BLaER1 treated with 17β-estradiol and CSF1 and Interleukin-3, amounts not matched to agents 10 nM and 100 nM (cell line): ENCODE measurements at regions not wholly inside any gene's neighbourhood (a gene's known extent, or its start where the extent isn't known, plus 50 kb on each side); places are given as distances from the start of the nearest gene placed in this dataset.

Experiments
- H3K27ac ChIP-seq, 11 experiments: shearing (Covaris generic); formaldehyde crosslinking; 2 replicates each; pipeline ENCODE4 v1.8.1; 2022
- H3K27me3 ChIP-seq, 11 experiments: shearing (Covaris generic); formaldehyde crosslinking; 2 replicates each; pipeline ENCODE4 v1.8.1; 2022
- H3K36me3 ChIP-seq, 11 experiments: shearing (Covaris generic); formaldehyde crosslinking; 2 replicates each; pipeline ENCODE4 v1.8.1; 2022
- H3K4me1 ChIP-seq, 10 experiments: shearing (Covaris generic); formaldehyde crosslinking; 2 replicates each; pipeline ENCODE4 v1.8.1; 2022
- H3K4me2 ChIP-seq, 11 experiments: shearing (Covaris generic); formaldehyde crosslinking; 2 replicates each; pipeline ENCODE4 v1.8.1; 2022
- H3K4me3 ChIP-seq, 10 experiments: shearing (Covaris generic); formaldehyde crosslinking; 2 replicates each; pipeline ENCODE4 v1.8.1; 2022
- H3K9ac ChIP-seq, 11 experiments: shearing (Covaris generic); formaldehyde crosslinking; 2 replicates each; pipeline ENCODE4 v1.8.1; 2022
- H3K9me3 ChIP-seq, 11 experiments: shearing (Covaris generic); formaldehyde crosslinking; replicated peaks in 1 of 11; 2 replicates each; pipeline ENCODE4 v1.8.1; 2022
- H4K20me1 ChIP-seq, 11 experiments: shearing (Covaris generic); formaldehyde crosslinking; 2 replicates each; pipeline ENCODE4 v1.8.1; 2022
- Cebpa-rat ChIP-seq, 11 experiments: shearing (Covaris generic); IDR thresholded peaks; 2 replicates each; pipeline ENCODE4 v1.8.1; 2022

DNA sequence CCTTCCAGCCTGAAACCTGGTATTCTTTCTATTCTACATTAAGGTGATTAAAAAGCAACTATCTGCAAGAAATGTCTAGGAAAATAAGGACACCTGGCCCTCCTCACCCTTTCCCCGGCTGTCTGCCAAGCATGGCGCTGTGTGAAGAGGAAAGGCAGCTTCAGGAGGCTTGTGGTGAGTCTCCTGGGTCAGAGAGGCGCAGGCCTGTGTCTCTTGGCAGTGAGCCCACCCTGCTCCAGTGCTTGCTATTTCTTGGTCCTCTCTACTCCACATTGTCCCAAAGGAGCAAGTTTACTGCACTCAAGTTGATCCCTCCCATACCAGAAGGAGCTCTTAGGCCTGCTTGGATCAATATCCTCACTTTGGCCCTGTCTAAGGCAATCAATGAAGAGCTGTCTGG, 520.7 kb upstream of the B3GAT1 start:
- peaks cover 0 to 28% (median 8%) of the 10 kb centered on the region in 11 experiments; a peak in 14 of 22 replicates for H3K9me3 ChIP-seq
- H3K27ac ChIP-seq: no peak overlapping the region
- no peaks in the 10 kb centered on the region for H3K4me1 ChIP-seq
- H4K20me1 ChIP-seq: no peaks in the 10 kb centered on the region
- H3K4me2 ChIP-seq: no peak overlapping the region
- no peak overlapping the region for H3K9ac ChIP-seq
- H3K27me3 ChIP-seq: peaks cover 9 to 42% (median 35%) of the 10 kb centered on the region in 11 experiments
- no peak for TF ChIP-seq Cebpa-rat (IDR thresholded peaks at IDR 0.05)
- H3K4me3 ChIP-seq: no peak overlapping the region
- H3K36me3 ChIP-seq: no peaks in the 10 kb centered on the region

DNA sequence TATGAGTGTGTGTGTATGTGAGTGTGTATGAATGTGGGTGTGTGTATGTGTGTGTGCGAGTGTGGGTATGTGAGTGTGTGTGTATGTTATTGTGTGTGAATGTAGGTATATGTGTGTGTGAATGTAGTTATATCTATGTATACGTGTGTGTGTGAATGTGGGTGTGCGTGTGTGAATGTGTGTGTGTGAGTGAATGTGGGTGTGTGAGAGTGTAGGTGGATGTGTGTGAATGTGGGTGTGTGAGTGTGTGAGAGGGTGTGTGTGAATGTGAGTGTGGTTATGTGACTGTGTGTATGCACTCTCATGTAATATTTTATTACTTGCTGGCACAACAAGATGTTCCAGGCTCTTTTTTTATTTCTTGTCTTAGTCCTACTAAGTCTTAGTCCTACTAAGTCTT, 513.4 kb upstream of the B3GAT1 start:
- H3K27me3 ChIP-seq: no peaks in the 10 kb centered on the region
- TF ChIP-seq Cebpa-rat (IDR thresholded peaks at IDR 0.05): no peak
- H3K27ac ChIP-seq: no peak overlapping the region
- H3K9ac ChIP-seq: no peak overlapping the region
- no peak overlapping the region for H3K4me3 ChIP-seq
- H3K9me3 ChIP-seq: no peaks in the 10 kb centered on the region
- peaks cover 0 to 14% (median 6%) of the 10 kb centered on the region in 10 experiments; a peak in 9 of 20 replicates for H3K4me1 ChIP-seq
- H3K36me3 ChIP-seq: no peaks in the 10 kb centered on the region
- no peaks in the 10 kb centered on the region for H4K20me1 ChIP-seq
- no peak overlapping the region for H3K4me2 ChIP-seq

DNA sequence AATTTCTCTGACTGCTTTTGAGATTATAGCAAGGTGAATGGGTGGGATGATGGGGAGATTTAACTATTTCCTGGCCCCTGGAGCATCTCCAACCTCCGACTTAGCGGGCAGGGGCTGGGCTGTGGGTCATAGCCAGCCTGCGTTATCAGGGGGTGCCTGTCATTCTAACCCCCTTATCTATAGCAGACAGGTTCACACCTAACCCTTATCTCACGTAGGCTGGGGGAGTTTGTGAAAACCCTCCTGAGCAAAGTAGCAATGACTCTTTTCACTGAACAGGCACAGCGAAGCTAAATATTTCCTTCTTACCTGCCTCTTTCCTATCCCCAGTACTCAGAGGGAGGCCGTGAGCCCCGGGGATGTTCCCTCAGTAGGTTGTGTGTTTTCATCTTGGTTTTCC, 511.4 kb upstream of the B3GAT1 start:
- Histone ChIP-seq H3K4me3 (no peak overlapping the region), H3K4me1 (peaks cover 0 to 15% (median 7%) of the 10 kb centered on the region in 10 experiments; a peak in 9 of 20 replicates), H3K4me2 (no peak overlapping the region), H3K27me3 (no peaks in the 10 kb centered on the region), H3K9ac (no peak overlapping the region), H4K20me1 (no peaks in the 10 kb centered on the region), H3K27ac (no peak overlapping the region), H3K36me3 (no peaks in the 10 kb centered on the region), H3K9me3 (no peaks in the 10 kb centered on the region)
- TF ChIP-seq Cebpa-rat (IDR thresholded peaks at IDR 0.05): no peak

DNA sequence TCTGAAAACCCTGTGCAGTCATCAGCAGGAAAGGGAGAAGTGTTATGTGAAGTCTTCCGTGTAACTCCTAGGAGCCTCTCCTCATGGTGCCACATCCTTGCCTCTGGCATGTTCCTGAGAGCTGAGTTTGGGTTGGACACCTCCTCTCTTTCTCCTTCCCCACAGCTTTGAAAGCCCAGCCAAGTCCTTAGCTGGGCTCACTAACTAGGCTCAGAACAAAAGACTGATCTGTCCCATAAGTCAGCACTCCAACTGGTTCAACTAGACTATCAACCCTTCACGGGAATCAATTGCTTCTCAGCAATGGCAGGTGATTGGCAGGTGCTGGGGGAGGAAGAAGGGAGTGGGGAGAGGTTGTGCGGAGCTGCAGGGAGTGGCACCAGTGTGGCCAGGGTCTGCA, 509.9 kb upstream of the B3GAT1 start:
- H3K36me3 ChIP-seq: no peaks in the 10 kb centered on the region
- H3K27ac ChIP-seq: no peak overlapping the region

DNA sequence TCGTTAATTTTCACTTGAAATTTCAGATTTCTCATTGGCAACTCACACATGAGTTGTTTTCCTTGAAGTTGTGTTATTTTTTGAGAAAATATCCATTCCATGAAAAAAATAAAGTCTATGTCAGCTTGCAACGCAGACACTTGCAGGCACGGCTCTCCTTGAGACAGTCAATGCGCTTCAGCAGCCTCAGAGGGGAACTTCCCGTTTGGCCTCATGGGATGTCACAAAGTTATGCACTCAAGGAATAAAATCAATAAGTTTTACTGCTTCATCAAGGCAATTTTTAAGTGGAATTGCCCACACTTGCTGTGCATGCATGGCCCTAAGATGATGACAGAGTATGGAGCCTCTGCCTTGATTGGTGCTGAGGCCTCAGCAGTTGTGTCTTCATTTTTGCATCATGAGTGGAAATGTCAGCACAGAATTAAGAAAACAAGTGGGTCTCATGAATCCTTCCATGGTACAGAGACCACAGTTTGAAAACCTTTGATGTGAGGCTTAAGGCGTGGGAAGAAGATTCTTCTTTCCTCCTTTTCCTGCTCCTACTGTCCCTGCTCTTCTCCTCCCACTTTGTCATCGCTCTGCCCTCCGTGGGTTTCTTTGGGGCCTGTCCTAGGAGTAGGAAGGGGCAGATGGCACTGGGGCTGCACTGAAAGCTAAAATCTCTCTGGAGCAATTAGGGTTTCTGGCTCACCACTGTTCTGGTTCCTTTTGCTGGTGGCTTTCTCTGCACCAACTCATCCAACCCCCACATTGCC, 509.0 kb upstream of the B3GAT1 start:
- Histone ChIP-seq H3K9ac (no peak overlapping the region), H3K4me1 (peaks cover 0 to 28% (median 17%) of the 10 kb centered on the region in 10 experiments; a peak in 14 of 20 replicates), H3K27me3 (no peaks in the 10 kb centered on the region), H3K9me3 (no peaks in the 10 kb centered on the region), H4K20me1 (no peaks in the 10 kb centered on the region), H3K4me3 (no peak overlapping the region), H3K36me3 (no peaks in the 10 kb centered on the region), H3K4me2 (peak overlapping the region in 7 of 11 experiments; percentile 4 to 50 (median 34); a peak in 10 of 22 replicates), H3K27ac (no peak overlapping the region)
- TF ChIP-seq Cebpa-rat (IDR thresholded peaks at IDR 0.05): no peak

More for the DNA sequence above, 509.9 kb upstream of the B3GAT1 start:
- no peaks in the 10 kb centered on the region for H3K27me3 ChIP-seq
- H4K20me1 ChIP-seq: no peaks in the 10 kb centered on the region
- H3K9me3 ChIP-seq: no peaks in the 10 kb centered on the region
- H3K4me3 ChIP-seq: no peak overlapping the region
- peaks cover 0 to 19% (median 9%) of the 10 kb centered on the region in 10 experiments; a peak in 12 of 20 replicates for H3K4me1 ChIP-seq
- TF ChIP-seq Cebpa-rat (IDR thresholded peaks at IDR 0.05): no peak
- H3K9ac ChIP-seq: no peak overlapping the region
- peak overlapping the region in 1 of 11 experiments; percentile 39; a peak in 1 of 22 replicates for H3K4me2 ChIP-seq

DNA sequence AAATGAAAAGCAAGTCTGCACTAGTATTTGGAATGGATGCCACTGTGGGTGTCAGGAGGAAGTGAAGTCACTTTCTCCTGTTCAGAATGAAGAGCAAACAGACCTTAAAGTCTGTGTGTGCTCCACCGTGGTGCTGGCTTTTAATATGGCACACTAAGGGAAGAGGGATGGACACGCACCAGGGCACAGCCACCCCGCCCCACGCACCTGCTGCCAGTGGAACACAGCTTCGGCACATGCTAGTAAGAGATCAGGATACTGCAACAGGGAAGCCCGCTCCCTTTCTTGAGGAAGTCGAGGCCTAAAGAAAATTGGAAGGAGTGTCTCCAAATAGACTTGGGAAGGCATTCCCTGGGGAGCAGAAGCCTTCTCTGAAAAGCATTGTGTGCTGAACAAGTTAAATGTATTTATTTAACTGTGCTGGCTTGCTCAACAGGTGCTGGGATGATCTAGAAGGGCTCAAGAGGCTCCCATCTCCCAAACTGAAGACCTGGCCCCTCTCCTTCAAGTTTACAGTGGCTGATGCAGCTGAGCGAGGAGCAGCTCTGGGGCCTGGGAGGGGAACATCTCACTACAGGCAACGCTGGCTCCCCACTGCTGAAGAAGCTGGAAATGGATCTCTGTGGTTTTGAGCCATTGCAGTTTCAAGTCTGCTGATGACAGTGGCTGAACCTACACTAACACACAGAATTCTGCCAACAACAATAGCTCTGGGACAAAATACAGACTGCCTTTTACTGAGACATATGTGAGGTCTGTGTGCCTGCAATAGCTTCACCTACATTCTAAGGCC, 504.6 kb upstream of the B3GAT1 start:
- no peak for TF ChIP-seq Cebpa-rat (IDR thresholded peaks at IDR 0.05)
- Histone ChIP-seq H3K9me3 (no peaks in the 10 kb centered on the region), H3K36me3 (no peaks in the 10 kb centered on the region), H4K20me1 (no peaks in the 10 kb centered on the region; a peak in 1 of 22 replicates), H3K4me1 (peaks cover 0 to 29% (median 17%) of the 10 kb centered on the region in 10 experiments; a peak in 14 of 20 replicates), H3K27me3 (no peaks in the 10 kb centered on the region), H3K4me3 (no peak overlapping the region), H3K27ac (no peak overlapping the region), H3K9ac (no peak overlapping the region), H3K4me2 (peak overlapping the region in 9 of 11 experiments; percentile 2 to 71 (median 51); a peak in 15 of 22 replicates)

DNA sequence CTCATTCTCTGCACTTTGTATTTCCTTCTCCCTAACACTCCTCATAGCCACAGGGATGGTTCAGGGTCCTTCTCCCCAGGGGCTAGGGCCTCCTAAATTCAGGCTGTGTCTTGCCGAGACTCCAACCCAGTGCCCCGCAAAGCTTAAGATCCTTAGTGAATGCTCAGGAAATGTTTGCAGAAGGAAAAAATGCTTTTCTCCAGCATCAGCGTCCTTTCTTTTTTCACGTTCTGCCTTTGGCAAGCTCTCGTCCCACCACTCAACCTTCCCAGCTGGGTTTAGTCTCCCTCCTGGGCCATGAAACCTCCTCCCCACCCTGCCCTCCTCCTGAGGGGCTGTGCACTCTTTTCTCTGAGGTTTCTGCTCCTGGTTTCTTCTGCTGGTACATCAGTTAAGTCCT, 503.8 kb upstream of the B3GAT1 start:
- Histone ChIP-seq H4K20me1 (no peaks in the 10 kb centered on the region; a peak in 1 of 22 replicates), H3K27ac (no peak overlapping the region), H3K4me2 (peak overlapping the region in 7 of 11 experiments; percentile 2 to 71 (median 59); a peak in 10 of 22 replicates), H3K9ac (no peak overlapping the region), H3K27me3 (no peaks in the 10 kb centered on the region), H3K4me1 (peaks cover 0 to 21% (median 13%) of the 10 kb centered on the region in 10 experiments; a peak in 14 of 20 replicates), H3K9me3 (no peaks in the 10 kb centered on the region), H3K36me3 (no peaks in the 10 kb centered on the region), H3K4me3 (no peak overlapping the region)
- TF ChIP-seq Cebpa-rat (IDR thresholded peaks at IDR 0.05): no peak

DNA sequence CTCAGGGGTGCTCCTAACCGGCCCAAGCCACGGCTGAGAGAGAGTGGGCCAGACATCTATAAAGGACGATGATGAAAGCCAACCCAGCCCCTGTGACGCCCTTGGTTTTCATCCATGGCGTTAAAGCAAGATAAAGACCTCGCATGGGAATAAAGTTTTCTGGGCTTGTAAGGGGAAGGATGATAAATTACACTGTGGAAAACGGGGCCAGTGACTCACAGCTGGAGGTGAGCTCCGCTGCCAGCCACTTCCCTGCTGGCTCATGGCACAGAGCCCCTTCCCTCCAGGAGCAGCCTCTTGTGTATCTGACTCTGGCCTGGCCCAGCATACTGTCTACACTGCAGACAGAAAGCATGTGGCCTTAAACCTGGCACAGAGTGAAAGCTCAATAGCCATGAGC, 503.2 kb upstream of the B3GAT1 start:
- Histone ChIP-seq H3K4me2 (no peak overlapping the region), H4K20me1 (no peaks in the 10 kb centered on the region; a peak in 1 of 22 replicates), H3K9me3 (no peaks in the 10 kb centered on the region), H3K27me3 (no peaks in the 10 kb centered on the region), H3K36me3 (no peaks in the 10 kb centered on the region), H3K9ac (no peak overlapping the region), H3K27ac (no peak overlapping the region), H3K4me3 (no peak overlapping the region), H3K4me1 (peaks cover 0 to 15% (median 12%) of the 10 kb centered on the region in 10 experiments; a peak in 14 of 20 replicates)
- TF ChIP-seq Cebpa-rat (IDR thresholded peaks at IDR 0.05): no peak

DNA sequence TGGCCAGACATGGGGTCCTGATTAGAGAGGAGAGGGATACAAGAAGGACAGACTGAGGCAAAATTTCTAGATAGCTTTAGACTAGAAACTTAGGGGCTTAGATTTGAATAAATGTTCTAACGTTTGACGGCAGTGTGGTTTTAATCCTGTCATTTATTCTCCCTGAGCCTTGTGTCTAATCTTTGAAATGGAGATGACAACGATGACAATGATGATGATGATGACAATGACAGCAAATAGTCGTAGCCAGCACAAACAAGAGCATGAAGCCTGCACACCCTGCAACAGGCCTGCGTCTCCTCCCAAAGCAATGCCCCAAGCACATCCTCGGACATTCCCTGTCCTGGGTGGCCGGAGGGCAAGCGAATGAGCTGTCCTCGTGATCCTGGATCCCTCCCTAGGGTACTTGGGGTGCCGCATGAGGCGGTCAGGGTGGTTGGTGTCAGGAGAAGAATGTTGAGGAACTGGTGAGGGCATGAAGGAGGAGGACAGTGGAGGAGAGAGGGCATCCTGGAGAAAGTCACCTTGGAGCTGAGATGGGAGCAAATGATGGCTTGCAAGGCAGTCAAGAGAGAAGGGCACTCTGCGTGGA, 502.1 kb upstream of the B3GAT1 start:
- Histone ChIP-seq H3K27ac (no peak overlapping the region), H3K4me3 (no peak overlapping the region), H3K4me1 (peaks cover 0 to 15% (median 12%) of the 10 kb centered on the region in 10 experiments; a peak in 14 of 20 replicates), H4K20me1 (no peaks in the 10 kb centered on the region; a peak in 1 of 22 replicates), H3K9me3 (no peaks in the 10 kb centered on the region), H3K27me3 (no peaks in the 10 kb centered on the region), H3K9ac (no peak overlapping the region), H3K36me3 (no peaks in the 10 kb centered on the region), H3K4me2 (no peak overlapping the region)
- TF ChIP-seq Cebpa-rat (IDR thresholded peaks at IDR 0.05): no peak
